Upper lobe of left lung (tissue), 6 donors: ENCODE measurements at regions not wholly inside any gene's neighbourhood (a gene's known extent, or its start where the extent isn't known, plus 50 kb on each side); places are given as distances from the start of the nearest gene placed in this dataset.
"Not testable (repeated sequence)": the region's sequence is repeated elsewhere in the genome, so short reads cannot be mapped to it uniquely, and the experiment has no call there.

ENCODE experiments used
- ATAC-seq, 2 donors: fragments of 200-7000 bp; cut with Tn5 transposase; one replicate each; pipeline ENCODE4 v1.9.1; 2022; ENCODE audit warnings: mild to moderate bottlenecking in 2 of 2, moderate library complexity in 2 of 2; ENCODE audit not compliant: low FRiP score in 2 of 2
- DNase-seq, 2 donors: peaks; one replicate each; pipeline ENCODE4 v3.0.0-alpha.2; 2019 to 2020
- H3K27ac ChIP-seq, 4 donors: fragments of 200-600 bp; sonication (generic); one replicate each; pipeline ENCODE4 v1.5.1; 2016 to 2019
- H3K27me3 ChIP-seq, 4 donors: fragments of 200-600 bp; sonication (generic); one replicate each; pipeline ENCODE4 v1.5.1; 2017 to 2019
- H3K36me3 ChIP-seq, 4 donors: fragments of 200-600 bp; sonication (generic); one replicate each; pipeline ENCODE4 v1.5.1; 2016 to 2019
- H3K4me1 ChIP-seq, 4 donors: fragments of 200-600 bp; sonication (generic); one replicate each; pipeline ENCODE4 v1.5.1; 2018 to 2019
- H3K4me3 ChIP-seq, 4 donors: fragments of 200-600 bp; sonication (generic); one replicate each; pipeline ENCODE4 v1.5.1; 2017 to 2019; ENCODE audit warnings: mild to moderate bottlenecking in 2 of 4, moderate library complexity in 1 of 4
- H3K9me3 ChIP-seq, 4 donors: fragments of 200-600 bp; sonication (generic); one replicate each; pipeline ENCODE4 v1.5.1; 2018 to 2019
- EP300 ChIP-seq, 4 donors: sonication (generic); formaldehyde crosslinking; IDR thresholded peaks; one replicate each; pipeline ENCODE4 v1.5.1; 2017; ENCODE audit warnings: antibody characterized with exemption in 4 of 4, control low read depth in 2 of 4
- POLR2A ChIP-seq, 4 donors: fragments of 450-650 bp; IDR thresholded peaks; one replicate each; pipeline ENCODE4 v1.5.1; 2016 to 2017; ENCODE audit warnings: antibody characterized with exemption in 4 of 4, mild to moderate bottlenecking in 2 of 4
- POLR2AphosphoS5 ChIP-seq, 2 donors: sonication (generic); formaldehyde crosslinking; IDR thresholded peaks; one replicate each; pipeline ENCODE4 v1.5.1; 2017; ENCODE audit warnings: antibody characterized with exemption in 2 of 2
- WGBS, 2 donors: methylation state at CpG; one replicate each; pipeline ENCODE4 v1.1.5; 2017 to 2018; 5-methylcytosine and 5-hydroxymethylcytosine counted together
- TF ChIP-seq, protein P1 (sequence below), 6 experiments: fragments of 450-650 bp in 4 of 6; fragments of 200-600 bp in 2 of 6; sonication (generic) in 2 of 6; IDR thresholded peaks; one replicate each; pipeline ENCODE4 v1.5.1; 2016 to 2019; ENCODE audit warnings: antibody characterized with exemption in 6 of 6
- donor health status: DM: no; HTN: no; CAD: no; lungs with moderate emphysema.
- donor health status: DM: no; HTN: yes; CAD: no; lungs with severe emphysema.

DNA sequence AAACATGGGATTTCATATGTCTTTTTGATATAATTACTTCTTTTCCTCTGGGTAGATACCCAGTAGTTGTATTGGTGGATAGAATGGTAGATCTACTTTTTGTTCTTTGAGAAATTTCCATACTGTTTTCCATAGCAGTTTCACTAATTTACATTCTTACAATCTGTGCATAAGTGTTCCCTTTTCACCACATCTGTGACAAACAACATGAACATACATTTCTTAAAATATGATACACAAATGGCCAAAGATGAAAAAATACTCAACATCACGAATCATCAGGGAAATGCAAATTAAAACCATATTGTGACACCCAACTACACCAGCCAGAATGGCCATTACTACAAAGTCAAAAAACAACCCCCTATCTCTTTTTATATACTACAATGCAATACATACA lies 1778.5 kb upstream of the ACO1 start:
- no peak for TF ChIP-seq EP300 (IDR thresholded peaks at IDR 0.05)
- no peak for TF ChIP-seq POLR2A (IDR thresholded peaks at IDR 0.05)
- TF ChIP-seq, protein P1, sequence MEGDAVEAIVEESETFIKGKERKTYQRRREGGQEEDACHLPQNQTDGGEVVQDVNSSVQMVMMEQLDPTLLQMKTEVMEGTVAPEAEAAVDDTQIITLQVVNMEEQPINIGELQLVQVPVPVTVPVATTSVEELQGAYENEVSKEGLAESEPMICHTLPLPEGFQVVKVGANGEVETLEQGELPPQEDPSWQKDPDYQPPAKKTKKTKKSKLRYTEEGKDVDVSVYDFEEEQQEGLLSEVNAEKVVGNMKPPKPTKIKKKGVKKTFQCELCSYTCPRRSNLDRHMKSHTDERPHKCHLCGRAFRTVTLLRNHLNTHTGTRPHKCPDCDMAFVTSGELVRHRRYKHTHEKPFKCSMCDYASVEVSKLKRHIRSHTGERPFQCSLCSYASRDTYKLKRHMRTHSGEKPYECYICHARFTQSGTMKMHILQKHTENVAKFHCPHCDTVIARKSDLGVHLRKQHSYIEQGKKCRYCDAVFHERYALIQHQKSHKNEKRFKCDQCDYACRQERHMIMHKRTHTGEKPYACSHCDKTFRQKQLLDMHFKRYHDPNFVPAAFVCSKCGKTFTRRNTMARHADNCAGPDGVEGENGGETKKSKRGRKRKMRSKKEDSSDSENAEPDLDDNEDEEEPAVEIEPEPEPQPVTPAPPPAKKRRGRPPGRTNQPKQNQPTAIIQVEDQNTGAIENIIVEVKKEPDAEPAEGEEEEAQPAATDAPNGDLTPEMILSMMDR (IDR thresholded peaks at IDR 0.05) = no peak
- no peak for TF ChIP-seq POLR2AphosphoS5 (IDR thresholded peaks at IDR 0.05)
- no peaks in the 10 kb centered on the region for H3K9me3 ChIP-seq
- H3K4me3 ChIP-seq = no peak overlapping the region
- H3K27ac ChIP-seq = no peak overlapping the region
- no peaks in the 10 kb centered on the region for H3K27me3 ChIP-seq
- no peaks in the 10 kb centered on the region for H3K36me3 ChIP-seq
- H3K4me1 ChIP-seq = no peaks in the 10 kb centered on the region
- no peak for ATAC-seq
- DNase-seq = no peak
- 69 to 72% methylated on average over 1 of the region's 1 CpG for WGBS, 2 donors

DNA sequence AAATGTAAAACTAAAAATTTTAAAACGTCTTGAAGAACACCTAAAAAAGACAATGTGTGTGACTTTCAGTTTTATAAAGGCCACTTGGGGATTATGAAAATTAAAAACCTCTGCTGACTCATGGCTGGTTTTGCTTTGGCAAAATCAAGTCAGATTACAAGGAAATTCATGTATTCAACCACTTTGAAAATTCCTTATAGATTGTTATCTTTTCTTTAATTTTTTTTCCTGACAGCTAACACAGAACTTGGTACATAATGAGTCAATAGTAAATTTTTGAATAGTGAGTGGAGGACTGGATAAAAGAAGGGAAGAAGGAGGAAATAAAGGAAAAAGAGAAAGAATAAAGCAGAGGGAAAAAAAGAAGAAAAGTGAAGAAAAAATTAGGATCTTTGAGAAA lies 1774.7 kb upstream of the ACO1 start:
- no peaks in the 10 kb centered on the region for H3K9me3 ChIP-seq
- DNase-seq (no peak), ATAC-seq (no peak)
- H3K27ac ChIP-seq = no peak overlapping the region
- WGBS, 2 donors = 49 to 68% methylated on average over 1 of the region's 1 CpG
- H3K4me3 ChIP-seq = no peak overlapping the region
- no peaks in the 10 kb centered on the region for H3K27me3 ChIP-seq
- TF ChIP-seq EP300 (IDR thresholded peaks at IDR 0.05) = no peak
- TF ChIP-seq POLR2A (IDR thresholded peaks at IDR 0.05) = no peak
- H3K36me3 ChIP-seq = no peaks in the 10 kb centered on the region
- no peaks in the 10 kb centered on the region for H3K4me1 ChIP-seq

DNA sequence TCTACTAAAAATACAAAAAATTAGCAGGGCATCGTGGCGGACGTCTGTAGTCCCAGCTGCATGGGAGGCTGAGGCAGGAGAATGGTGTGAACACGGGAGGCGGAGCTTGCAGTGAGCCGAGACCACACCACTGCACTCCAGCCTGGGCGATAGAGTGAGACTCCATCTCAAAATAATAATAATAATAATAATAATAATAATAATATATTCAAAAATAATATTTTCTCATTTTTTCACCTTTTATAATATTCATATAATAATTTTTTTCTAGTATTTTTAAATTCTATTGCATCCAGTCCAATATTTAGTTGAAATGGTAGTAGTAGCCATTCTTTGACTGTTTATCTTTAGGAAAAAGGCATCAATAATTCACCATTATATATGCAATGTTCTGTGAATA lies 1767.7 kb upstream of the ACO1 start:
- H3K9me3 ChIP-seq, H3K27ac ChIP-seq, DNase-seq, H3K4me3 ChIP-seq, H3K36me3 ChIP-seq, H3K27me3 ChIP-seq, H3K4me1 ChIP-seq, ATAC-seq: not testable (repeated sequence)
- WGBS, 2 donors = 90 to 95% methylated on average over 7 of the region's 7 CpGs

DNA sequence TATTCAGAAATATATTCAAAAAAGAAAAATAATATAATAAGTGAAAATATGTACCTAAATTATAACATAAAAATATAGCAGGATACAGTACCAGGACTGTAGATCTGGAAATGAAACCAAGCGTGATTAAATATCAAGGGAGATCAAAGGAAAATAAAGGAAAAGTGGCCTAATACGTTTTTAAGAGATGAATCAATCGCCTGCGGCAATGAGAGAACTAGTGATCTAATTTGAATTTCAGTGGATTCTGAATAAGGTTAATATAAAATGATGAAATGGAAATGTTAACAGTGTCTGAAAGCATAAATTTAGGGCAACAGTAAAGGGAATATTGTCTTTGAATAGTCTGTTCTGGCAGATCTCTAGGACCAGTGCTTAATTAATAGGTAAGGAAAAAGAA lies 1761.9 kb upstream of the ACO1 start:
- no peaks in the 10 kb centered on the region for H3K4me1 ChIP-seq
- no peak overlapping the region for H3K27ac ChIP-seq
- no peak overlapping the region for H3K4me3 ChIP-seq
- no peaks in the 10 kb centered on the region for H3K9me3 ChIP-seq
- no peaks in the 10 kb centered on the region for H3K36me3 ChIP-seq
- 83 to 92% methylated on average over 4 of the region's 4 CpGs for WGBS, 2 donors
- DNase-seq (no peak), ATAC-seq (no peak)
- no peaks in the 10 kb centered on the region for H3K27me3 ChIP-seq
- TF ChIP-seq POLR2A (IDR thresholded peaks at IDR 0.05) (no peak), EP300 (IDR thresholded peaks at IDR 0.05) (no peak), POLR2AphosphoS5 (IDR thresholded peaks at IDR 0.05) (no peak)
- TF ChIP-seq, protein P1 (IDR thresholded peaks at IDR 0.05) = no peak

DNA sequence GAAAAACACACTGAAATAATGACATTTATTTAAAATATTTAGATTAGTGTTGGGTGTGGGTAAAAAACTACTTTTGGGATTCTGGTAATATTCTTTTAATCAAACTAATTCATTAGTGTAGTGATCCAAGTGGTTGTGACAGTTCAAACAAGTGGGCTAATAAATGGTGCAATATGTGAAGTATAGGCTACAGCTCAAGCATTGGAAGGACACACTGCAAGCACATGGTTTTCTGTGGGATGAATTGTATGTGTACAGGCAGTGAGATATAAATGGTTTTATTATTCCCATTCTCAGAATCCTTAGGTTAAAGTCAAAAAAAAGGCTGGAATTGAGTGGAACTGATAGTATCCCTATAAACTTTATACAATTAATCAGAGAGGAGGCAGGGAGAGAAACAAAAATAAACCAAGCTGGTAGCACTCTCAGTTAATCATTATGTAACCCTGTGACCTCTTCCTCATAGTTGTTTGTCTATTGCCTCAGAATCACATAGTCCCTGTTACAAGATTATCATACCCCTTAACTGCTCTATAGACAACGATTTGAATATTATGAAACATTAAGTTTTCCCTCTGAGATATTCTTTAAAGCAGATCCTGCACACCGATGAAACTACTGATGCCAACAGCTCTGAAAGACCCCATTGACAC lies 1755.4 kb upstream of the ACO1 start:
- WGBS, 2 donors = 50 to 67% methylated on average over 2 of the region's 2 CpGs
- no peak overlapping the region for H3K4me3 ChIP-seq
- H3K4me1 ChIP-seq = no peaks in the 10 kb centered on the region
- no peaks in the 10 kb centered on the region for H3K9me3 ChIP-seq
- no peak for TF ChIP-seq POLR2AphosphoS5 (IDR thresholded peaks at IDR 0.05)
- TF ChIP-seq EP300 (IDR thresholded peaks at IDR 0.05) = no peak
- TF ChIP-seq POLR2A (IDR thresholded peaks at IDR 0.05) = no peak
- TF ChIP-seq, protein P1 (IDR thresholded peaks at IDR 0.05) = no peak
- no peaks in the 10 kb centered on the region for H3K36me3 ChIP-seq
- no peak overlapping the region for H3K27ac ChIP-seq
- no peaks in the 10 kb centered on the region for H3K27me3 ChIP-seq
- DNase-seq (no peak), ATAC-seq (no peak)

DNA sequence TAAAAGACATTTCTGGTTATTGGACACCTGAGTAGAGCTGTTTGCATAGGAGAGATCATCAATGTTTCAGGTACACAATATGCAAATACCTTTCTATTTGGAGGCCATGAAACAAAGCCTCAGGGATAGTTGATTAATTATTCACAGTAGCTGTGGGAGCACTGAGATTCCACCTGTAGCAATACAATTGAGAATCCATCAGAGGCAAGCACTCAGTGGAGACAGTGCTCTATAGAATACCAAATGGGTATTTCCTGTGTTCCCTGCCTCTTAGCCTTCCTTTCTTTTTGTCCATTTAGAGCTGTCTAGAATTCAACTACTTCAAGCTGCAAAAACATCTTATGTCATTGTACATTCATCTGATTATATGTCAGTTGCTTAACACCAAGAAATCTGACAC lies 1754.0 kb upstream of the ACO1 start:
- DNase-seq (no peak), ATAC-seq (no peak)
- Histone ChIP-seq H3K9me3 (no peaks in the 10 kb centered on the region), H3K4me1 (no peaks in the 10 kb centered on the region), H3K4me3 (no peak overlapping the region), H3K27me3 (no peaks in the 10 kb centered on the region), H3K36me3 (no peaks in the 10 kb centered on the region), H3K27ac (no peak overlapping the region)
- TF ChIP-seq EP300 (IDR thresholded peaks at IDR 0.05) (no peak), POLR2AphosphoS5 (IDR thresholded peaks at IDR 0.05) (no peak), POLR2A (IDR thresholded peaks at IDR 0.05) (no peak)
- TF ChIP-seq, protein P1 (IDR thresholded peaks at IDR 0.05) = no peak

DNA sequence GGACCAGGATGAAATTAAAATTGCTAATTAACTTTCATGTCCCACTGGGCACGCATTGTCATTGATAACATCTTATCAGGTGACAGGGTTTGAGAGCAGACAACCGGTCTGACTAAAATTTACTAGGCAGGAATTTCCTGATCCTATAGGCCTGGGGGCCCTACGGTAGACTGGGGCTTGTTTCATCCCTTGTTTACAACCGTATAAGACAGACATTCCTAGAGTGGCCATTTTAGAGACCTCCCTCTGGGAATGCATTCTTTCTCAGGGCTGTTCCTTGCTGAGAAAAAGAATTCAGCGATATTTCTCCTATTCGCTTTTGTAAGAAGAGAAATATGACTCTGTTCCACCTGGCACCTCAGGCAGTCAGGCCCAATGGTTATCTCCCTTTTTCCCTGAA lies 1737.8 kb upstream of the ACO1 start:
- not testable (repeated sequence) for H3K36me3 ChIP-seq, H3K27me3 ChIP-seq, ATAC-seq, H3K9me3 ChIP-seq, H3K27ac ChIP-seq, DNase-seq, H3K4me1 ChIP-seq, H3K4me3 ChIP-seq
- WGBS, 2 donors = 92 to 94% methylated on average over 6 of the region's 6 CpGs
